Thyroid gland (tissue), 4 donors: ENCODE measurements at regions not wholly inside any gene's neighbourhood (a gene's known extent, or its start where the extent isn't known, plus 50 kb on each side); places are given as distances from the start of the nearest gene placed in this dataset.

Source experiments
- CTCF ChIP-seq, 6 experiments: fragments of 200-600 bp in 3 of 6; fragments of 450-650 bp in 3 of 6; sonication (generic) in 3 of 6; IDR thresholded peaks; one replicate each; pipeline ENCODE4 v1.5.1; 2016 to 2019; ENCODE audit warnings: antibody characterized with exemption in 6 of 6, mild to moderate bottlenecking in 2 of 6, inconsistent platforms in 1 of 6, moderate library complexity in 1 of 6
- POLR2A ChIP-seq, 2 donors: fragments of 450-650 bp; IDR thresholded peaks; one replicate each; pipeline ENCODE4 v1.6.1; 2017; ENCODE audit warnings: antibody characterized with exemption in 2 of 2, mild to moderate bottlenecking in 2 of 2, moderate library complexity in 1 of 2

- no peak for TF ChIP-seq POLR2A (IDR thresholded peaks at IDR 0.05)
- TF ChIP-seq CTCF (IDR thresholded peaks at IDR 0.05), result no peak
Observed at GRCh38 chrX:130987241-130987640, 70.9 kb upstream of the ARHGAP36 start.
